HEK293T (cell line): ENCODE measurements at regions not wholly inside any gene's neighbourhood (a gene's known extent, or its start where the extent isn't known, plus 50 kb on each side); places are given as distances from the start of the nearest gene placed in this dataset.
"Not testable (repeated sequence)": the region's sequence is repeated elsewhere in the genome, so short reads cannot be mapped to it uniquely, and the experiment has no call there.

ENCODE experiments used
- CTCF ChIA-PET: fragments of 350-600 bp; formaldehyde crosslinking; extraction: SDS; loops from one replicate; lab custom pipeline; 2021; ENCODE audit warnings: antibody characterized with exemption, inconsistent platforms; lab: Yijun Ruan, JAX
- POLR2A ChIA-PET: fragments of 350-600 bp; formaldehyde crosslinking; extraction: SDS; loops from one replicate; lab custom pipeline; 2020; ENCODE audit warnings: antibody characterized with exemption, inconsistent platforms; lab: Yijun Ruan, JAX
- DNase-seq: peaks from one replicate; pipeline ENCODE4 v3.0.0; 2012; ENCODE audit warnings: mixed read lengths; ENCODE audit errors: extremely low spot score
- ARNT ChIP-seq: fragments of 450-650 bp; IDR thresholded peaks from 2 replicates; pipeline ENCODE4 v1.6.1; 2017; ENCODE audit warnings: mild to moderate bottlenecking
- BHLHE40 ChIP-seq: fragments of 450-650 bp; IDR thresholded peaks from 2 replicates; pipeline ENCODE4 v1.6.1; 2016; ENCODE audit warnings: mild to moderate bottlenecking, moderate library complexity, borderline replicate concordance
- CTBP1 ChIP-seq: fragments of 450-650 bp; IDR thresholded peaks from 2 replicates; pipeline ENCODE4 v1.6.1; 2016; ENCODE audit warnings: borderline replicate concordance
- ELF4 ChIP-seq: fragments of 450-650 bp; IDR thresholded peaks from 2 replicates; pipeline ENCODE4 v1.6.1; 2017; ENCODE audit warnings: antibody characterized with exemption
- FOXA1 ChIP-seq: fragments of 450-650 bp; IDR thresholded peaks from 2 replicates; pipeline ENCODE4 v1.6.1; 2016; ENCODE audit warnings: mild to moderate bottlenecking
- FOXK2 ChIP-seq: fragments of 450-650 bp; IDR thresholded peaks from 2 replicates; pipeline ENCODE4 v1.6.1; 2016; ENCODE audit warnings: mild to moderate bottlenecking
- FOXM1 ChIP-seq: fragments of 450-650 bp; IDR thresholded peaks from 2 replicates; pipeline ENCODE4 v1.6.1; 2017; ENCODE audit warnings: mild to moderate bottlenecking, borderline replicate concordance
- HDGF ChIP-seq: fragments of 450-650 bp; IDR thresholded peaks from 2 replicates; pipeline ENCODE4 v1.6.1; 2017; ENCODE audit warnings: antibody characterized with exemption, borderline replicate concordance
- L3MBTL2 ChIP-seq: fragments of 450-650 bp; conservative IDR thresholded peaks from 2 replicates; pipeline ENCODE4 v1.6.1; 2016; ENCODE audit warnings: mild to moderate bottlenecking
- LEF1 ChIP-seq: fragments of 450-650 bp; IDR thresholded peaks from 2 replicates; pipeline ENCODE4 v1.6.1; 2017; ENCODE audit warnings: mild to moderate bottlenecking, borderline replicate concordance
- NFRKB ChIP-seq: fragments of 450-650 bp; IDR thresholded peaks from 2 replicates; pipeline ENCODE4 v1.6.1; 2016; ENCODE audit warnings: mild to moderate bottlenecking, moderate library complexity
- PKNOX1 ChIP-seq: fragments of 450-650 bp; IDR thresholded peaks from 2 replicates; pipeline ENCODE4 v1.6.1; 2016
- SP1 ChIP-seq: fragments of 450-650 bp; IDR thresholded peaks from 2 replicates; pipeline ENCODE4 v1.6.1; 2017
- SUZ12 ChIP-seq: fragments of 450-650 bp; IDR thresholded peaks from 2 replicates; pipeline ENCODE4 v1.6.1; 2016; ENCODE audit warnings: mild to moderate bottlenecking
- TARDBP ChIP-seq: fragments of 450-650 bp; IDR thresholded peaks from 2 replicates; pipeline ENCODE4 v1.6.1; 2016
- ZNF384 ChIP-seq: fragments of 450-650 bp; IDR thresholded peaks from 2 replicates; pipeline ENCODE4 v1.6.1; 2016

- POLR2A ChIA-PET: no interaction called here
- CTCF ChIA-PET: no interaction called here
- DNase-seq: no peak
- TF ChIP-seq SP1 (no peak), SUZ12 (no peak), CTBP1 (no peak), PKNOX1 (no peak), ELF4 (no peak), ZNF384 (no peak), L3MBTL2 (no peak)
These were observed 78.6 kb downstream of the SPRY4 start for GRCh38 chr5:142246258-142246657.

- POLR2A ChIA-PET: no interaction called here
- TF ChIP-seq FOXA1 (no peak), NFRKB (no peak), TARDBP (no peak), CTBP1 (no peak), ELF4 (no peak), BHLHE40 (no peak), FOXM1 (no peak), ZNF384 (no peak), ARNT (no peak), L3MBTL2 (no peak), SP1 (no peak), FOXK2 (no peak)
- CTCF ChIA-PET: no interaction called here
- DNase-seq: no peak
These were observed 79.0 kb downstream of the SPRY4 start for GRCh38 chr5:142245786-142246185.

GRCh38 chr5:142244440-142244839, 80.4 kb downstream of the SPRY4 start:
- DNase-seq: no peak
- TF ChIP-seq TARDBP (no peak), HDGF (no peak), CTBP1 (no peak), FOXK2 (no peak), FOXA1 (no peak), PKNOX1 (no peak), LEF1 (no peak), ZNF384 (no peak), SUZ12 (no peak), SP1 (no peak), L3MBTL2 (no peak), ELF4 (no peak), NFRKB (no peak), BHLHE40 (no peak), ARNT (no peak), FOXM1 (no peak)
- ChIA-PET POLR2A (no interaction called here), CTCF (no interaction called here)

GRCh38 chr5:142242272-142242671, 82.5 kb downstream of the SPRY4 start:
- ChIA-PET CTCF (no interaction called here), POLR2A (no interaction called here)
- no peak for DNase-seq
- TF ChIP-seq LEF1 (no peak), L3MBTL2 (no peak), TARDBP (no peak), BHLHE40 (no peak)

GRCh38 chr5:142239394-142240159, 85.2 kb downstream of the SPRY4 start:
- ChIA-PET POLR2A (no interaction called here), CTCF (no interaction called here)
- DNase-seq: no peak
- TF ChIP-seq ARNT: no peak
- TF ChIP-seq CTBP1: no peak
- TF ChIP-seq L3MBTL2: no peak
- no peak for TF ChIP-seq ELF4
- TF ChIP-seq FOXK2: no peak
- no peak for TF ChIP-seq HDGF
- no peak for TF ChIP-seq LEF1
- TF ChIP-seq FOXA1: no peak
- TF ChIP-seq NFRKB: no peak
- TF ChIP-seq ZNF384: no peak
- no peak for TF ChIP-seq TARDBP
- TF ChIP-seq SP1: no peak
- no peak for TF ChIP-seq PKNOX1
- TF ChIP-seq FOXM1: no peak

GRCh38 chr5:142237707-142238106, 87.1 kb downstream of the SPRY4 start:
- TF ChIP-seq PKNOX1 (peak; percentile 38; the same call in 1 of the 2 replicates), SUZ12 (no peak)
- ChIA-PET POLR2A (no interaction called here), CTCF (no interaction called here)
- DNase-seq: no peak

- CTCF ChIA-PET, POLR2A ChIA-PET, DNase-seq: not testable (repeated sequence)
These were observed 88.0 kb downstream of the SPRY4 start for GRCh38 chr5:142236673-142237290.
